DMS53 (cell line): ENCODE measurements at regions not wholly inside any gene's neighbourhood (a gene's known extent, or its start where the extent isn't known, plus 50 kb on each side); places are given as distances from the start of the nearest gene placed in this dataset.
A peak's percentile ranks its signal among the peaks of the same experiment; 100 is the strongest.

Experiments
- DNase-seq: peaks from one replicate; lab custom pipeline; 2025; lab: John Stamatoyannopoulos, UW

DNA sequence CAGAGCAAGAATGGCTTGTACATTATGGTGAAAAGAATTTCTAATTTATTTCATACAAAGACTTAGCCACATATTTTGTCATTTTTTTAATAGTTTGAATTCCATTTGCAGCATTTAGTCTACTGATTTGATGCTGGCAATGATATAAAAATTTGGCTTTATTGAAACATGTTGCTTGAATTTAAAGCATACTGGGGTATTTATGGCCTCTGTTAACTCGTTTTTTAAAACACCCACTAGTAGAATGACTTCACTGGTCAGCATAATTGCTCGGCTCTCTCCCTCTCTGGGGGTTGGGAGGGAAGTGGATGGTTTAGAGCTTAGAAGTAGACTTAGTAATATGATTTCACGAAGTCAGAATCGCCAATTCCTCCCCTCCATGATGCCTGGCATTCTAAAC, 354.9 kb upstream of the HTR2A start:
- DNase-seq = no peak

DNA sequence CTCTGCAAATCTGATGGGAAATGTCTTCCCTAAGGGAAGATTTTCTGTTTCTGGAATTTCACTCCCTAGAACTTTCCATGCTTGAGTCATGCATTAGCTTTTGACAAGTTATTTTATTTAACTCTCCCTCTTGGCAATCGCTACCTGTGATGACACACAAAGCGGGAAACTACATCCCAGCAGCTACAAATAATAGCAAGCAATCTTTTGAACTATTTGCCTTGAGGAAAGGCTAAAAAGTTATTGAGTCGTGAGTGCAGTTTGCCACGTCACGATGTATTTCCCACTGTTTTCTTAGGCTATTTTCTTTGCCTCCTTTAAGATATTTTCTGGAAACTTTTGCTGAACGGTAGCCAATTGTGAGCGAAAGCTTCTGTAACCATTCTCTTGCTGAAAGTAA, 353.3 kb upstream of the HTR2A start:
- no peak for DNase-seq

DNA sequence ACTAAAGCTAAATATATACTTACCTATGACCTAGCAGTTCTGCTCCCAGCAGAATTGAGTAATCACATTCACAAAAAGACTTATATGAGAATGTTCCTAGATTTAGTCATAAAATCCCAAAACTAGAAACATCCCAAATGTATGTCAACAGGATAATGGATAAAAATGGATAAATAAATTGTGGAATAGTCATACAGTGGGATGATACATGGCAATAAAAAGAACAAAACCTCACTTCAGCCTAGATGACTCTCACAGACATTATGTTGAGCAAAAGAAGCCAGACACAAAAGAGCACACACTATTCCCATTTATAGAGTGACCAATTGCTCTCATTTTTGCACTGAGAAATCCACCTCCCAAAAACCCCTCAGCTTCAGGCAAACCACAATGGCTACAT, 352.4 kb upstream of the HTR2A start:
- DNase-seq = no peak

DNA sequence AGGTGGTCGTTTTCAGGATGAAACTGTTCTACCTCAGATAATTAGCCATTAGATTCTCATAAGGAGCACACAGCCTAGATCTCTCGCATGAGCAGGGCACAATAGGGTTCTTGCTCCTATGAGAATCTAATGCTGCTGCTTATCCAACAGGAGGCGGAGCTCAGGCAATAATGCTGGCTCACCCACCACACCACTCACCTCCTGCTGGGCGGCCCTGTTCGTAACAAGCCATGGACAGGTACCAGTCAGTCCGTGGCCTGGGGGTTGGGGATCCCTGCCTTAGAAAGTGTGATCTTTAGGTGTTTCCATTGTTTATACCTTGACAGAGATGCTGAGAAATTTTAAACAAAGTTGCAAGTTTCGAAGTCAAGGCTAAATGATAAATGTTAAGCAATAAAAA, 344.6 kb upstream of the HTR2A start:
- DNase-seq = peak; percentile 12

DNA sequence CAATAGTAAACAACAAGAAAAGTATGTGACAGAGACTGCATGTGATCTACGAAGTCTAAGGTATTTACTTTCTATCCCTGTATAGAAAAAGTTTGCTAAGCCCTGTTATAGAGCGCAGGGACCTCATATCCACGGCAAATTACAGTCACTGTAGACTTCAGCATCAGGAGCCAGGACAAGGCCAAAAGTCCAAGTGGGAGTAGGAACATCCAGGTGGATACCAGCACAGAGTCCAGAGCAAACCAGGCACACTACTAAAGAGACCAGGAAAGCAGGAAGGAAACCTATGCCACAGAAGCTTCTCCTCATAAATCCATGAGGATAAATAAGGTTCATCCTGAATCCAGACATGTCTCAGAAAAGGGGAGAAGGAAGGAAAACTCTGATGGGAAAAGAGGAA, 342.2 kb upstream of the HTR2A start:
- no peak for DNase-seq

DNA sequence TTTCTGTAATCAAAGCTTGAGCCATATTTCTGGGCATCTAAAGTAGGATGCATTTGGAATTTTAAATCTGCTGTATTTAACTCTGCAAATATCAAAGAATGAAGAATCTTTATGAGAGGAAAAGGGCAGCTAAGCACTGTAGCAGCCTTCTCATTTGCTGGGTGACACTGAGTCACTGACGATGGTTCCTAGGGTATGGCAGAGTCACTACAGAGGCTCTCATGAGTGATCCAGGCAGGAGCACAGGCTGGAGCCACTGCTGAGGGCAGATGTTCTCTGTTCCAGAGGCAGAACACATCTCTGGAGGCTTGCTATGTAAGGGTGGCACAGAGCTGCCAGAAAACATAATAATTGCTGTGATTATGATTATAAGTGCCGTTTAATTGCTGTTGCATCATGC, 340.7 kb upstream of the HTR2A start:
- DNase-seq = no peak

DNA sequence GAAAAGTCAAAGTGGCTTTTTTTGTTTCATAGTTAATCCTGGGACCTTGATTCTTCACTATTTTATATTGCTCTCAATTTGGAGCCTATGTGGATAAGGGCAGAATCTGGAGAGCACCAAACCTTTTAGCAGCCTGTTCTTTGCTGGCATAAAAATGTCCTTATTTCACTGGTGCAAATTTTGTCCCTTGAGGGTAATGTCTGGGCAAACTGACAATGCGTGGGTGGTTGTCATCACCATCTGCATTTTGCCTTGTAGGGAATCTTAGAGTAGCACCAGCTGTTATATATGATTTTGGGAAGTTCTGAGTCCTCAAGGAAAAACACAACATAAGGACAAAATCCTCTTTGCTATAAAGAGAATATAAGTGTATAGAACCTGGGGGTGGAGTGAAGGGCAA, 336.9 kb upstream of the HTR2A start:
- no peak for DNase-seq

DNA sequence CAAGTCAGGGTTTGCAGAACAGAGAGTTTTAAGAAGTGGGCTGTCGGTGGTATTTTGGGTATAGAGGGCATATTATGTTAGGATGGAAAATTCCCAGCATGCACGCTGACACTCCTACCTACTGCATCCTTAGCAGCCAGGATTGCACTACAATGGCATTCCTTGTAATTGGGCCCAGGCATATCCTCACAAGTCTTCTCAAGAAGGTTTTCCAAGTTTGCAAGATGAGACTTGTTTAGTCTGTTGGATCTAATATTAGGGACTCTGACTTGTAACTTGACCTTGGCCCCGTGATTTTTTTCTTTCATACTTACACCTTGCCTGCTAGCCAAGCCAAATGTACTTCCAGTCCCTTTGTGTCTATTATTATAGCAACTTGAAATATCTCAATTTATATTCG, 335.7 kb upstream of the HTR2A start:
- no peak for DNase-seq

DNA sequence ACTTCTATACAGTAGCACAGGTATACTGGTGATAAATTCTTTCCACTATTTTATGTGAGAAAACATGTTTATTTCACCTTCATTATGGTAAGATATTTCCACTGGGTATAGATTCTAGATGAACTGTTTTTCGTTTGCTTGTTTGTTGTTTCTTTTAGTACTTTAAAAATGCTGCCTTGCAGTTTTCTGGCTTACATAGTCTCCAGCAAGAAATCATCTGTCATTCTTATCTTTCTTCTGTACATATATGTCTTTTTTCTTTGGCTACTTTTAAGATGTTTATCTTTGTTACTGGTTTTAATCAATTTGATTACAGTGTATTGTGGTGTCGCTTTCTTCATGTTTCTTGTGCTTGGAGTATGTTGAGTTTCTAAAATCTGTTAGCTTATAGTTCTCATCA, 333.3 kb upstream of the HTR2A start:
- no peak for DNase-seq

DNA sequence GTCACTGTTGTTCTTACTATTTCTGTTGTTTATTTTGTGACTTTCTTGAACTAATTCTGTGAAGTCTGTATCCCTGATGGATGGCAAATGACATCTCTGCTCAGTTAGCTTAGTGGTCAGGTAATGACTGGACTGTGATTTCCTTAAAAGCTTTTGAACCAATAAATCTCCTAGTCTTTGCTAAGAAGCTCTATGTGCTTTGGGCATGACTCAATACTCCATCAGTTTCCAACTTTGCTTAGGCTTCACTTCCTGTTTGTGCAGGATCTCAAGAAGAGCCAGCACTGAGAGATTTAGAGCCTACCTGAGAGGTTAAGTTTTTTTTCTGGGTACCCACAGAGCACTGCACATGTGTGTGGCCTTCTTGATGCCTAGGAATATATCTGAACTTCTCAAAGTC, 329.7 kb upstream of the HTR2A start:
- DNase-seq = no peak

DNA sequence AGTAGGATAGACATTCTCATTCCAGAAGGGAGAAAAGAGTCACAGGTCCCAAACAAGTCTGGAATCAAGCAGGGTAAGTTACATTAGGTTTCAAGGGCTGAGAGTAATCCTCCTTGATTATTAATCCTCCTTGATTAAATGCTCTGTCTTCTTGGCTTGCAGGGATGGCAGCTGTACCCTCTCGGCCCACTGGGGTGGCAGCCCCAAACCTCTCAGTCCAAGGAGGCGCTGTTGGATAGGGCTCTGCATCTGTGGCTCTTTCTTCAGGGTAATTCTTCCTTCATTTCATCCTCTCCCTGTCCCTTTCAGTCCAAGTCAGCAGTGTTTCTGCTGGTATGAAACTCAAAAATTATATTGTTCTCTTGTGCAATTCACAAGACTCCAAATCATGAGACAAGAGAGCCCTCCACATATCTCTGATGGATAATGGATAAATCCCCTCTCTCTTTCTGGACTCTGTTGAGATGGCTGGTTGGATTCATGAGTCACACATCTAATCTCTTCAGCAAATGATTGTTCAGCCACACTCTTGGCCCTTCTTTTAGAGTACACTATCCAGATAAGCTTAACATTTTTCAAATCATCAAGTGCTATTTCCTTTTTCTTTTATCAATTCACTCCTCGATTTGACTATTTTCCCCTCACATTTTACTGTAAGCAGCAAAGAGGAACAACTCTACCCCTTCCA, 323.7 kb upstream of the HTR2A start:
- no peak for DNase-seq

DNA sequence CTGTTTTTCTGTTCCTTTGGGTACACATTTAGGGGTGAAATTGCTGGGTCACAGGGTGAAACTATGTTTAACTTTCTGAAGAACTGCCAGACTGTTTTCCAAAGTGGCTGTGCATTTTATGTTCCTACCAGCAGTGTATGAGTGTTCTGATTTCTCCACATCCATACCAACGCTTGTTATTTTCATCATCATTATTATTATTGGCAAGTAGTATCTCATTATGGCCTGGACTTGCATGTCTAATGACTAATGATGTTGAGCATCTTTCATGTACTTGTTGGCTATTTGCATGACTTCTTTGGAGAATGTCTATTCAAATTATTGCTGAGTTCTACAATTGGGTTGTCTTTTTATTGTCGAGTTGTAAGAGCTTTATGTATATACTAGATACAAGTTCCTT, 321.8 kb upstream of the HTR2A start:
- DNase-seq = no peak

DNA sequence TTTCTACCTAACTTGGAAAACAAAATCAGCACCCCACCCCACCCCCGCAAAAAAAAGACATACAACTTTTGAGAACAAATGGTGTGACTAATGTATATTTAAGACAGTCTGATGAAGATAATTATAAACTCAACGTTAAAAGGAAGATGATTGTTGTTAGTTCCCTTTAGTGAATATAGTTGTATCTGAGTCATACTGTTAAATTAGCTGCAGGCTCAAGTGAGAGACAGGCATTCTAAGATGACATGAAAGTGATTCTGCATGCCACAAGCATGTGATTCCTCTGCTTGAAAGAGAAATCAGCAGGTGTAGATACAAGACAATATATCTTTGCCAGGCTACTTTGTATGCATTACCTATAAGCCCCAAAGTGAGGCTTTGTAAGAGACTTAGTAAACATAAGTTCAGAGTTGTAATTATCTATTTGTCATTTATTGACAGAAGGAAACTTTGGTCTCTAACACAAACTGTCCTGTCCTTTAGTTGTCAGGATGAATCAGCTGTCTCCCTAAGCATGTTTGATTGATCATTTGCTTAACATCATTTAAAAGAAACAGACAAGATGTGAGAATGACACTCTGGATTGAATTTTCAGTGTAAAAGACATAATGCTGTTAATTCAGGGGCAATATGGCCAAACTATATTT, 319.4 kb upstream of the HTR2A start:
- DNase-seq = peak; percentile 45

DNA sequence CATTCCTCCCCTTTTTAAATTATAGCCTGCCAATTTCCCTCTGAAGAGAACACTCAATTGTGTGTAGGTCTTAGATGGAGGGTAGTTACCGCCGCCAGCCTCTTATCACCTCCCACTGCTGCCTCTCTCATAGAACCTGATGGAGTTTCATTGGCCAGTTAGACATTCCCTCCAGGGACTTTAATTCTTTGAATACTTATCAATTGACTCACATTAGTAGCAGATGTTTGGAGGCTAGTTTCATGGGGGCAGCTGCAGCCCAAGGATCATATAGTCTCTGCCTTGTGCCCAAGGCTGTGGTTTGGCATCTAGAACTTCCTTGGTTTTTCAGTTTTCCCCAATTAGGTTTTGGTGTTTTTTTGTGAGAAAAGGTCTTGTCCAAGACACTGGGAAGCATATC, 318.9 kb upstream of the HTR2A start:
- no peak for DNase-seq

DNA sequence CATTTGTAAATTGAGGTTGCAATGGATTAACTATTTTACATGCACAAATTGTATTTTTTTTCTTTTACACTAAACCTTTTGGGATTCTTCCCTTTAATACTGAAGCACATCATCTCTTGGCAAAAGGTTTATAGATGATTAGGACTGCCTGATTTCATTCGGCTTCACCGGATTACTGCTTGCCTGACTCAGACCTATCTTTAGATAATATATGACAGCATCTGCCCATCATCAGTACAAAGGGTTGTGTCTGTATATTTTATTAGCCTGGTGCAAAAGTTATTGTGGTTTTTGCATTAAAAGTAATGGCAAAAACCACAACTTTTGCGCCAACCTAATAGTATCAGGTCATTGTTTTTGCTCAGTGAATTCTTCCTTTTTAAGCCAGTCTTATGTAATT, 316.2 kb upstream of the HTR2A start:
- no peak for DNase-seq

DNA sequence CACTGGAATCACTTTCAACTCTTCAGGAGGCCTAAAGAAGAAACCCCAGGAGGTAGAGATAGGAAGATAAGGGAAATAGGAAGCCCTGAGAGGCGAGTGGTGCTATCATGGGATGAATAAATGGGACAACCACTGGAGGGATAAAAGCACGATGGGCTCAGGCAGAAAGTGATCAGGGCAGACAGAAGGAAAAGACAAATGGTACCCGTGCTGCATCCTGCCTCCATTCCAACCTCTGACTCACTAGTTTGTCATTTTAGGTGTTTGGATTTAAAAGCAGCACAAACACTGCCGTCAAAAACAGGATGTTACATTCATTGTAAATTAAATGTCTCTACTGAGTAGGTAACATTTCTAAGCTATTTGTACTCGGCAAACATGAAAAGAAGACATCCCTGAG, 314.3 kb upstream of the HTR2A start:
- DNase-seq = peak; percentile 31

DNA sequence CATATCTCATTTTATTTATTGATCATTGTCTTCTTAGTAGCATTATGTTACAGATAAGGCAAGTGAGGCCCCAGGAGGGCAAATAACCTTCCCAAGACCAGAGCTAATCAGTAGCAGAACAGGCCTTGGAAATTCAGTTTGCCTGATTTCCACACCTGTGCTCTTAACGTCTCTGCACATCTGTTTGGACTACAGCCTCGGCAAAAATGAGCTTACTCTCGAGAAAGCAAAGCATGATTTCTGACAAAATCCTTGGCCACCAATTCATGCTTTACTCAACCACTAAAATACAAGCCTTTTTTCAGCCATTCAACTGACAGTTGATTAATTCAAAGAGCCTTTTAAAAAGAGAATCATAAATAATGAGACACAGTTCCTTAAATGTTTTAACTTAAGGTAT, 309.3 kb upstream of the HTR2A start:
- DNase-seq = no peak

DNA sequence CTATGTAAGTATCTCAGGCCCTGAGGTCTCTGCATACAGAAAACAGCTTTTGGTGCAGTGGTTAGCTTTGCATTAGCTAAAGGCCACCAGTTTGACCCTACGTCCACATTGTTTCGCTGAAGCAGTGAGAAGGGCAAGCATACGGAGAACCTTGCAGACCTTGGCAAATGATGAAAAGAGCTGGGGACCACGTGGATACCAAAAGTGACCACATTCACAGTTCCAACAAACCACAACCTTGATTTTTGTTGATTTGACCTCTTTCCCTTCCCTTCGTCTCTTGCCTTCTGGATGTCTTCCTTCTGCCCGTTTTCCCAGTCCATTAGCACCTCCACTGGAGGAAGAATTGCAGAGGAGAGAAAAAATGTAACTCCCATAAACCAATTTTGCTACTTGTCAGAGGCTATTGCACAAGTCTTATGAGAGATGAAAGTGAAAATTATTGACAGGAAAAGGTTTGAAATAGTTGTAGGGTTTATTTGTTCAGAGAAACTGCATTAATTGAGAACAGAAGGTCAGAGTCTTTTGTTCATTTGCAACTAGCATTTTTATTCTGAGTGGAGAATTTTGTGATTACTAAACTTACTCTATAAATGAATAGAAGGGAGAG, 293.9 kb upstream of the HTR2A start:
- DNase-seq = no peak

DNA sequence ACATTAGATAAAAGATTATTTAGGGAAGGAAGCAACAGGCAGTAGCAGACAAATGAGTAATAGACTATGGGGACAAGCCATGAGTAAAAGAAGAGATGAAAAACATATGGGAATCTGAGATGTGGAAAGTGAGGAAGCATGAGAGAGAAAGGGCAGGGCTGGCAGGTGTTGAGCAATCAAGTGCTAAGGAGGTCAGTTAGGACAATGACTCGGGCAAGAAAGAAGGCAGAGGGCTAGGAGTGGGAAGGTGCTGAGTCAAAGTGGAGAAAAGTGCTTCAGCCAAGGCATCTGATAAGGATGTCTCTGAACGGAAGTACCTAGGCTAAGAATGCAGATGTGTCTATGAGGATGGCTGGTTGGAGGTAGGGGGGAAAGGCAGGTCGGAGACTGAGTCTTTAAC, 291.9 kb upstream of the HTR2A start:
- DNase-seq = no peak

DNA sequence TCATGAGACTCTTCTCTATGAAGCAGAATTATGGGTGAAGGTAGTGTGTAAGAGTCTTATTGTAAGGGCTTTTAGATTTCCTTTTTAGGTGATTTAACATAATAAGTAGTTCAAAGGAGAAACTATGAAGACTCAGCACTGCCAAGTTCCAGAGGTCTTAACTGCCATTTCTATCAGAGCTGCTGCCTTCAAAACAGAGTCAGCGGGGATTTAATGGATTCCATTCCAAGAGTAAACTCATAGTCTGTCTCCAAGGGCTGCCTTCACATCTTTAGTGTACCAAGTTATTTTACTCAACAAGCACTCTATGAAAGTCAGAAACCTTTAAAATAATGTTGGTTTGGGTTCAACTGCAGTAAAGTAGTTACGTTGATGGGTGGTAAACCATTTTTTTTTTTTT, 289.6 kb upstream of the HTR2A start:
- DNase-seq = no peak

DNA sequence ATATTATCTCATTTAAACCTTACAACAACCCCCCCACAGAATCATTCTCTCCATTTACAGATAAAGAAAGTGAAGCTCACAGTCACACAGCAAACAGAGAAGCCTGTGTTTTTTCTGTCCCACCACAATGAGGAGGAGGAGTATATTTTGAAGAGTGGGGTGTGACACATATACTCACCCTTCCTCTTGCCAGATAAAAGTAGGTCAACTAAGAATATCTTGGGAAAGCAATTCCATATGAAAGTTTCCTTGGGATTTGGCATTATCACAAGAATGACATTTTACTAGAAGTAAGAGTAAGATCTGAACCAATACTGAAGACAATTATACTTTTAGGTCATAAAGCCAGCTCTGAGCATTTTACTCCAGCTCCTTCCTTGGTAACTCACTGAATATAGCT, 287.5 kb upstream of the HTR2A start:
- DNase-seq = no peak

DNA sequence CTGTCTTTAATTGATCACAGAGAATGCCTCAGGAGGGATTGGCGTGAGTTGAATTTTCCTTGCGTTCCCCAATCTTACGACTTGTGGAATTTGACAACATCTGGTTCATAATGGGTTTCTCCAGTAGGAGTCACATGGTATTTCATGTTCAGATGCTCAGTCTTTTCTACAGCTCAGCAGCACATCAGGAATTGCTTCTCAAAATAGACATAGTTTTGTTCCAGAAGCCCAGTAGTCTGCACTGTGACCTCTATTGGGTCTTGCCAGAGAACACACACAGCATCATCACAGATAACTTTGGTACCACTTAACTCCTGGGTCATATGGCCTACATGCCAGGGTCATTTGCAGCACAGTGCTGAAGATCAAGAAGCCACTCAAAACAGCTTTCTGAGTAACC, 282.5 kb upstream of the HTR2A start:
- DNase-seq = no peak

DNA sequence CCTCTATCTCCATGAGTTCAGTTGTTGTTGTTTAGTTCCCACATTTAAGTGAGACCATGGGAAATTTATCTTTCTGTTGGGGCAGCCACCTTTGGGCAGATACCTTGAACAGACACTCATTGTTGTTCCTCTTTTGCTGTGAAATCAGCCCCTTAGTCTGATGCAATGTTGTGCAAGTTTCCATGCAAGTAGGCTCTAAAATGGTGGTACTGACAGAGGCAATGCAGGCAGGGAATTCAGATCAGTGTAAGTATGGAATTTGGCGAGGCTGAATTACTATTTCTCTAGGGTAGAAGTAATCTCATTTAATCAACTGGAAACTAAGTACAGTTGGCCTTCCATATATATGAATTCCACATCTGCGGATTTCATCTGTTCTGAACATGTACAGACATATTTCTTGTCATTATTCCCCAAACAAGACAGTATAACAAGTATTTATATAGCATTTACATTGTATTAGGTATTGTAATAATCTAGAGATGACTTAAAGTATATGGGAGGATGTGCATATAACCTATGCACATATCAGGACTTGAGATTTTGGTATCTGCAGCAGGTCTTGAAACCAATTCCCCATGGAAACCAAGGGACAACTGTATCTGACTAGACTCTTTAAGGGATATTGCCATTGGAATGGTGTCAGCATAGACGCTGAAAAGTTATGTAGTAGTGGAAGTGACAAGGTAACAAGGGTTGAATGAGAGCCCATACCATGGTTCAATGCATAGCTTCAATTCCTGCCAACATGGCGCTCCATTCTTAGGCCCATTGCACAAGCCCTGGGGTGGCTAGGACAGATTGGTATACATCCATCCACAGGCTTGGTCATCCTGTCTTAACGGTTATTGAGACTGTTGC, 281.5 kb upstream of the HTR2A start:
- no peak for DNase-seq
